HepG2 (cell line): ENCODE measurements at regions not wholly inside any gene's neighbourhood (a gene's known extent, or its start where the extent isn't known, plus 50 kb on each side); places are given as distances from the start of the nearest gene placed in this dataset.

Experiments
- ATAC-seq: fragments of 200-7000 bp; cut with Tn5 transposase; 3 replicates; pipeline ENCODE4 v1.9.1; 2020; ENCODE audit warnings: mild to moderate bottlenecking, moderate library complexity
- BruUV-seq: library from RNA; stranded (reverse); fragments of 400-500 nt; replicated peaks from 2 replicates; lab custom pipeline; 2021; lab: Mats Ljungman, UMichigan
- CTCF ChIA-PET: fragments of 300-600 bp; formaldehyde crosslinking; extraction: SDS; loops from one replicate; lab custom pipeline; 2021; ENCODE audit warnings: low total read pairs, inconsistent platforms, low intra/inter-chr PET ratio; lab: Yijun Ruan, JAX
- POLR2A ChIA-PET: fragments of 350-600 bp; sonication (Branson Sonifier 250); formaldehyde crosslinking; loops from one replicate; lab custom pipeline; 2020; ENCODE audit warnings: antibody characterized with exemption, inconsistent platforms; lab: Yijun Ruan, JAX
- DNase-seq: peaks from one replicate; pipeline ENCODE4 v3.0.0-alpha.2; 2015; ENCODE audit warnings: low spot score
- FAIRE-seq: peaks from 3 replicates; lab custom pipeline; 2011; peaks lifted over from hg19 to GRCh38; lab: Jason Lieb, UNC
- H2AFZ ChIP-seq: one replicate; pipeline ENCODE4 v1.6.1; 2011; ENCODE audit warnings: low read length, inconsistent platforms
- H3K27ac ChIP-seq: fragments of 300-600 bp; 3 replicates; pipeline ENCODE4 v1.8.0; 2011; ENCODE audit warnings: mixed run types, mild to moderate bottlenecking, mixed read lengths, low read length, inconsistent platforms; ENCODE audit not compliant: insufficient read depth; ENCODE audit errors: extremely low read length
- H3K27me3 ChIP-seq, 2 experiments: fragments of 200-600 bp in 1 of 2; 2 replicates in 1 of 2; 3 replicates in 1 of 2; pipeline versions ENCODE4 v1.6.0 to v1.8.0; 2011; ENCODE audit warnings: low read length in 2 of 2, mild to moderate bottlenecking in 2 of 2, moderate library complexity in 2 of 2, inconsistent platforms in 1 of 2; ENCODE audit not compliant: insufficient read depth in 2 of 2, control insufficient read depth in 1 of 2
- H3K36me3 ChIP-seq, 2 experiments: fragments of 200-600 bp in 1 of 2; replicated peaks in 1 of 2; 2 replicates in 1 of 2; 3 replicates in 1 of 2; pipeline versions ENCODE4 v1.5.1 to v1.8.0; 2011; ENCODE audit warnings: low read length in 2 of 2, inconsistent platforms in 1 of 2; ENCODE audit not compliant: insufficient read depth in 2 of 2, control insufficient read depth in 1 of 2
- H3K4me1 ChIP-seq: 2 replicates; pipeline ENCODE4 v1.5.1; 2012; ENCODE audit warnings: low read length, inconsistent platforms; ENCODE audit not compliant: insufficient read depth
- H3K4me2 ChIP-seq: 2 replicates; pipeline ENCODE4 v1.6.0; 2011; ENCODE audit warnings: low read depth, low read length, inconsistent platforms
- H3K4me3 ChIP-seq, 3 experiments: fragments of 200-600 bp in 1 of 3; sonication (generic), shearing (Covaris generic) in 1 of 3; replicated peaks in 1 of 3; 2 replicates each; pipeline ENCODE4 v1.5.1; 2011 to 2016; ENCODE audit warnings: low read length in 3 of 3, inconsistent platforms in 2 of 3, low read depth in 2 of 3, mild to moderate bottlenecking in 2 of 3, control low read depth in 1 of 3, mixed read lengths in 1 of 3; ENCODE audit not compliant: insufficient read depth in 1 of 3
- H3K79me2 ChIP-seq: one replicate; pipeline ENCODE4 v1.6.1; 2011; ENCODE audit warnings: low read length, inconsistent platforms; ENCODE audit not compliant: insufficient read depth
- H3K9ac ChIP-seq: 2 replicates; pipeline ENCODE4 v1.6.0; 2011; ENCODE audit warnings: mild to moderate bottlenecking, low read depth, low read length, inconsistent platforms; ENCODE audit not compliant: insufficient read depth
- H3K9me3 ChIP-seq: 2 replicates; pipeline ENCODE4 v1.5.1; 2012; ENCODE audit warnings: mild to moderate bottlenecking, low read length
- H4K20me1 ChIP-seq: 2 replicates; pipeline ENCODE4 v1.6.0; 2011; ENCODE audit warnings: inconsistent platforms, mild to moderate bottlenecking, low read length, moderate library complexity; ENCODE audit not compliant: insufficient read depth
- BRCA1 ChIP-seq: sonication (generic); formaldehyde crosslinking; IDR thresholded peaks from 2 replicates; pipeline ENCODE4 v1.4.0; 2020; ENCODE audit warnings: missing genetic modification reagents
- FOXO1 ChIP-seq: sonication (generic); formaldehyde crosslinking; IDR thresholded peaks from 2 replicates; pipeline ENCODE4 v1.4.0; 2020; ENCODE audit warnings: missing genetic modification reagents
- HDAC6 ChIP-seq: fragments of 200-600 bp; sonication (generic); IDR thresholded peaks from 2 replicates; pipeline ENCODE4 v1.7.0; 2017; ENCODE audit warnings: mild to moderate bottlenecking, antibody characterized with exemption, low read length, low read depth
- MEF2D ChIP-seq: sonication (generic); formaldehyde crosslinking; IDR thresholded peaks from 2 replicates; pipeline ENCODE4 v1.5.1; 2020; ENCODE audit warnings: mild to moderate bottlenecking, missing genetic modification reagents
- MLXIP ChIP-seq: sonication (generic); formaldehyde crosslinking; IDR thresholded peaks from 2 replicates; pipeline ENCODE4 v1.9.0; 2021; ENCODE audit warnings: missing genetic modification reagents, borderline replicate concordance
- NCOA2 ChIP-seq: sonication (generic); formaldehyde crosslinking; IDR thresholded peaks from 2 replicates; pipeline ENCODE4 v1.8.0; 2022; ENCODE audit warnings: inconsistent platforms
- RBM22 ChIP-seq: fragments of 200-400 bp; formaldehyde crosslinking; optimal IDR thresholded peaks from 2 replicates; pipeline ENCODE3; 2017; ENCODE audit warnings: mild to moderate bottlenecking, low read length, moderate library complexity
- SIX1 ChIP-seq: sonication (generic); formaldehyde crosslinking; IDR thresholded peaks from 2 replicates; pipeline ENCODE4 v1.4.0; 2020; ENCODE audit warnings: missing genetic modification reagents, borderline replicate concordance
- SIX4 ChIP-seq: sonication (generic); formaldehyde crosslinking; IDR thresholded peaks from 2 replicates; pipeline ENCODE4 v1.4.0; 2020; ENCODE audit warnings: missing genetic modification reagents
- YEATS2 ChIP-seq: sonication (generic); formaldehyde crosslinking; IDR thresholded peaks from 2 replicates; pipeline ENCODE4 v1.4.0; 2020; ENCODE audit warnings: missing genetic modification reagents, borderline replicate concordance
- ZFP37 ChIP-seq: sonication (generic); formaldehyde crosslinking; IDR thresholded peaks from 2 replicates; pipeline ENCODE4 v1.4.0; 2020; ENCODE audit warnings: missing genetic modification reagents, borderline replicate concordance
- ZNF333 ChIP-seq: sonication (generic); formaldehyde crosslinking; IDR thresholded peaks from 2 replicates; pipeline ENCODE4 v1.4.0; 2020; ENCODE audit warnings: mild to moderate bottlenecking, missing genetic modification reagents, borderline replicate concordance
- ZNF703 ChIP-seq: sonication (generic); formaldehyde crosslinking; IDR thresholded peaks from 2 replicates; pipeline ENCODE4 v1.5.1; 2020; ENCODE audit warnings: missing genetic modification reagents, mild to moderate bottlenecking, moderate library complexity, borderline replicate concordance
- WGBS: methylation state at CpG from one replicate; pipeline ENCODE4 v1.1.6; 2017; ENCODE audit warnings: low lambda C conversion rate; 5-methylcytosine and 5-hydroxymethylcytosine counted together
- in situ Hi-C: cut with HindIII; loops from 2 replicates; pipeline ENCODE4 v1.10.0; 2017; ENCODE audit warnings: low pct_unique_long_range_greater_than_20kb; ENCODE audit not compliant: extremely low pct_ligation_motif_present
- intact Hi-C: fragments of 100-400 bp; cut with micrococcal nuclease; formaldehyde crosslinking; loops from one replicate; pipeline ENCODE4 v1.10.0; 2022; ENCODE audit not compliant: unreplicated experiment
- TF ChIP-seq, protein P1 (sequence below): sonication (generic); formaldehyde crosslinking; IDR thresholded peaks from 2 replicates; pipeline ENCODE4 v1.5.0; 2020; ENCODE audit warnings: mild to moderate bottlenecking, missing genetic modification reagents, moderate library complexity

DNA sequence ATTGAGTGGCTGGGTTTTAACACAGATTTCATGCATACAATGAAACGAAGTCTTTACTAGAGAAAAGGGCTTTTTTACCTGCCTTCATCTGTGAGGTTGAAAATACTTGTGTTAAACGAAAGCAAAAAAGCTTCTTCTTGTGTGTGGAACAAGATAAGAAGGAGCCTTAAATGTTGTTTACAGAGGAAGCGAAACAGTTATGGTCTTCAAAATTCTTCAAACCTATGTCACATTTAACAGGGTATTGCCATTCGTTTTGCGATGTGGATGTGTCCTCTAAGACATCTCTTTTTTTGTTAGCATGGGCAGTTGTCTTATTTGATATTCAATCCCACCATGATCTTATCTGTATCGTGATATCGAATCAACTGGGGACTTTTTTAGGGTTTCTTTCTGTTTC is 532.6 kb downstream of the TMEM182 start:
- no peak overlapping the region for H3K4me3 ChIP-seq
- H3K9me3 ChIP-seq: no peaks in the 10 kb centered on the region
- H3K27me3 ChIP-seq: no peaks in the 10 kb centered on the region
- ATAC-seq (no peak), DNase-seq (no peak), FAIRE-seq (no peak)
- H3K79me2 ChIP-seq: no peaks in the 10 kb centered on the region
- H2AFZ ChIP-seq: no peak overlapping the region
- H3K27ac ChIP-seq: no peak overlapping the region
- ChIA-PET CTCF (no interaction called here), POLR2A (no interaction called here)
- 5% methylated on average over 7 of the region's 7 CpGs for WGBS
- H3K4me2 ChIP-seq: no peak overlapping the region
- H4K20me1 ChIP-seq: no peaks in the 10 kb centered on the region
- intact Hi-C loops (no loop called here), in situ Hi-C loops (no loop called here)
- H3K9ac ChIP-seq: no peak overlapping the region
- TF ChIP-seq RBM22 (no peak), FOXO1 (CRISPR knock-in tag) (no peak), MEF2D (CRISPR knock-in tag) (no peak), SIX4 (CRISPR knock-in tag) (no peak), MLXIP (CRISPR knock-in tag) (no peak), YEATS2 (CRISPR knock-in tag) (no peak), ZNF703 (CRISPR knock-in tag) (no peak), BRCA1 (CRISPR knock-in tag) (no peak), ZFP37 (CRISPR knock-in tag) (no peak), HDAC6 (no peak), SIX1 (no peak), NCOA2 (CRISPR knock-in tag) (no peak), ZNF333 (CRISPR knock-in tag) (no peak)
- TF ChIP-seq, protein P1, sequence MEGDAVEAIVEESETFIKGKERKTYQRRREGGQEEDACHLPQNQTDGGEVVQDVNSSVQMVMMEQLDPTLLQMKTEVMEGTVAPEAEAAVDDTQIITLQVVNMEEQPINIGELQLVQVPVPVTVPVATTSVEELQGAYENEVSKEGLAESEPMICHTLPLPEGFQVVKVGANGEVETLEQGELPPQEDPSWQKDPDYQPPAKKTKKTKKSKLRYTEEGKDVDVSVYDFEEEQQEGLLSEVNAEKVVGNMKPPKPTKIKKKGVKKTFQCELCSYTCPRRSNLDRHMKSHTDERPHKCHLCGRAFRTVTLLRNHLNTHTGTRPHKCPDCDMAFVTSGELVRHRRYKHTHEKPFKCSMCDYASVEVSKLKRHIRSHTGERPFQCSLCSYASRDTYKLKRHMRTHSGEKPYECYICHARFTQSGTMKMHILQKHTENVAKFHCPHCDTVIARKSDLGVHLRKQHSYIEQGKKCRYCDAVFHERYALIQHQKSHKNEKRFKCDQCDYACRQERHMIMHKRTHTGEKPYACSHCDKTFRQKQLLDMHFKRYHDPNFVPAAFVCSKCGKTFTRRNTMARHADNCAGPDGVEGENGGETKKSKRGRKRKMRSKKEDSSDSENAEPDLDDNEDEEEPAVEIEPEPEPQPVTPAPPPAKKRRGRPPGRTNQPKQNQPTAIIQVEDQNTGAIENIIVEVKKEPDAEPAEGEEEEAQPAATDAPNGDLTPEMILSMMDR: no peak
- no peaks in the 10 kb centered on the region; a peak in 1 of 5 replicates for H3K36me3 ChIP-seq
- H3K4me1 ChIP-seq: no peaks in the 10 kb centered on the region
- BruUV-seq: no TSS peak
